GM12875 (cell line): ENCODE measurements at regions not wholly inside any gene's neighbourhood (a gene's known extent, or its start where the extent isn't known, plus 50 kb on each side); places are given as distances from the start of the nearest gene placed in this dataset.

ENCODE experiments used
- H3K4me3 ChIP-seq: one replicate; pipeline ENCODE4 v1.5.1; 2011; ENCODE audit warnings: low read depth, low read length, control low read depth
- TF ChIP-seq, protein P1 (sequence below): IDR thresholded peaks from 2 replicates; pipeline ENCODE4 v1.5.1; 2011; ENCODE audit warnings: low read depth, mild to moderate bottlenecking, control low read depth, inconsistent platforms, low read length, moderate library complexity, borderline replicate concordance; ENCODE audit not compliant: insufficient read depth

GRCh38 chr7:97555857-97556421 is 175.9 kb upstream of the TAC1 start:
- H3K4me3 ChIP-seq: no peak overlapping the region

GRCh38 chr7:97565665-97566064 is 166.2 kb upstream of the TAC1 start:
- TF ChIP-seq, protein P1, sequence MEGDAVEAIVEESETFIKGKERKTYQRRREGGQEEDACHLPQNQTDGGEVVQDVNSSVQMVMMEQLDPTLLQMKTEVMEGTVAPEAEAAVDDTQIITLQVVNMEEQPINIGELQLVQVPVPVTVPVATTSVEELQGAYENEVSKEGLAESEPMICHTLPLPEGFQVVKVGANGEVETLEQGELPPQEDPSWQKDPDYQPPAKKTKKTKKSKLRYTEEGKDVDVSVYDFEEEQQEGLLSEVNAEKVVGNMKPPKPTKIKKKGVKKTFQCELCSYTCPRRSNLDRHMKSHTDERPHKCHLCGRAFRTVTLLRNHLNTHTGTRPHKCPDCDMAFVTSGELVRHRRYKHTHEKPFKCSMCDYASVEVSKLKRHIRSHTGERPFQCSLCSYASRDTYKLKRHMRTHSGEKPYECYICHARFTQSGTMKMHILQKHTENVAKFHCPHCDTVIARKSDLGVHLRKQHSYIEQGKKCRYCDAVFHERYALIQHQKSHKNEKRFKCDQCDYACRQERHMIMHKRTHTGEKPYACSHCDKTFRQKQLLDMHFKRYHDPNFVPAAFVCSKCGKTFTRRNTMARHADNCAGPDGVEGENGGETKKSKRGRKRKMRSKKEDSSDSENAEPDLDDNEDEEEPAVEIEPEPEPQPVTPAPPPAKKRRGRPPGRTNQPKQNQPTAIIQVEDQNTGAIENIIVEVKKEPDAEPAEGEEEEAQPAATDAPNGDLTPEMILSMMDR: no peak
- no peak overlapping the region for H3K4me3 ChIP-seq

More at GRCh38 chr7:97555857-97556421, 175.9 kb upstream of the TAC1 start:
- TF ChIP-seq, protein P1: no peak

DNA sequence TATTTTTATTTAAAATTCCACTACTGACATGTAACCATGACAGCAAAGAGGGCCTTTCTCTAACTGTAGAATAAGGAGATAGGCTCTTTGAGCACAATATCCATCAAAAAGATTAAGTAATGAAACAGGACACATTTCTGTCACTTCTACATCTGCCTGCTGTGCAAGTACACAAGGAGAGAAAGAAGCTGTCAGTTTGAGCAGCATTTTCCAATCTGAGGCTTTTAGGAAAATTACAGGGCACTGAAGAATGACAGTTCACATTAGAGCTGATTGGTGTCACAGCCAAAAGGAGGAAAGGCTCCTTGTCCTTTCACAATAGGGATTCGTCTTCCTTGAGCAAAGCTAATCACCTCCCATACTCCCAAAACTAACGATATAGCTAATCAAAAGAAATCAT is 158.8 kb upstream of the TAC1 start:
- no peak overlapping the region for H3K4me3 ChIP-seq
- TF ChIP-seq, protein P1: no peak

- H3K4me3 ChIP-seq: no peak overlapping the region
- TF ChIP-seq, protein P1: no peak
Observed at GRCh38 chr7:97576043-97576442, 155.8 kb upstream of the TAC1 start.

DNA sequence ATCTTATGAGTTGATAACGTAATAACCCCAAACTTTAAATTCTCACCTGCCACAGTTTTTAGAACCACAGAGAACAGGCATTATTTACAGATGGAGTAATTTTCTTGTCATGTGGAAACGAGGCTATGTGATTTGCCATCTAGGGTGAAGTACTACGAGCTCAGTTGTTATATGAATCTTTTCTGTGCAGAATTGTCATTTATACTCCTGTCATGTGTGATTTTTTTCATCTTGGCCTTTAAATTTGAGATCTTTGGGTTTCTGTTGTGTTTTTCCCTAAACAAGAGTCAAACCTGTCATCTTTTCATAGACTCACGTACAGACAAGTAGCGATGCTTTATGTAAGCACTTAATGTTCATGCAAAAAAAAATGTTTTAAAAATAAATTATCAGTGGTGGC is 153.7 kb upstream of the TAC1 start:
- TF ChIP-seq, protein P1: no peak
- no peak overlapping the region for H3K4me3 ChIP-seq

DNA sequence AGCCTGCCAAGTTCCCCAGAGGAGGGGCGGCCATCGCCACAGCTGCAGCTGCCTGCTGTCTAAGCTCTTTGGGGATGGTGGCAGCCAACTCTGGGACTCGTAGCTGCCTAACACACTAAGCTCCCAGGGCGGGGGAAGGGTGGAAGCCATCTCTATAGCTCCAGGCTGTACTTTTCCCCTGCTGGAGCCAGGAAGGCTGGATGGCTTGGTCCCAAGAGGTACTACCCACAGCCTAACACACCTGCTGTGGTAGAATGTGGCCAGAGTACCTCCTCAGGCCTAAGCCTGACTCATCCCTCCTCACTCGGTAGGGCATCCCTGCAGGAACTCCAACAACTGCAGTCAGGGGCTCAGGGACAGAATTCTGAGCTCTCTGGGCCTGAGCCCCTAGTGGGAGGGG is 151.7 kb upstream of the TAC1 start:
- H3K4me3 ChIP-seq: no peak overlapping the region
- TF ChIP-seq, protein P1: no peak

DNA sequence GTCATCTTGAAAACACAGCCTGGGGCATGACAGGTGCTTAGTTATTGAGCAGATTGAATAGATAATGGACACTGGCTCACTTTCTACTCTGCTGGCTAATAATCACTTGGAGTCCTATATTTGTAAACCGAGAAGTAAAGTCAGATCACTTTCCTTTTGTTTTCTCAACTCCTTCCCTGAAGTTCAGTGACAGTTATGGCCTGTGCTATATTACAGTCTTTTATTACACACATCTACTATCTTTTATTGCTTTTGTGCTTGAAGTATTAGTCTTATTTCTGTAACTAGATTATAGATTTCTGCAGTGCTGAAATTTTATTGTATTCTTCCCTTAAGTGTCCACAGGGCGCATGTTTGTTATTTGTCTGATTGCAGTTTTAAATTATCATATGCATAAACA is 136.4 kb upstream of the TAC1 start:
- H3K4me3 ChIP-seq: no peak overlapping the region
- TF ChIP-seq, protein P1: no peak
